GM23338 (cell line): ENCODE measurements at regions not wholly inside any gene's neighbourhood (a gene's known extent, or its start where the extent isn't known, plus 50 kb on each side); places are given as distances from the start of the nearest gene placed in this dataset.

Source experiments
- ATAC-seq: fragments of 200-7000 bp; cut with Tn5 transposase; 3 replicates; pipeline ENCODE4 v1.9.1; 2020
- DNase-seq: peaks from one replicate; pipeline ENCODE4 v3.0.0-alpha.2; 2015; ENCODE audit warnings: low spot score
- H2AFZ ChIP-seq: fragments of 200-600 bp; sonication (generic); 2 replicates; pipeline ENCODE4 v1.8.0; 2016; ENCODE audit warnings: antibody characterized with exemption, mild to moderate bottlenecking, moderate library complexity
- H3F3A ChIP-seq: fragments of 200-600 bp; sonication (generic); replicated peaks from 2 replicates; pipeline ENCODE4 v1.8.0; 2017; ENCODE audit warnings: antibody characterized with exemption, mixed run types, low read depth
- H3K27ac ChIP-seq: fragments of 200-600 bp; sonication (generic); 2 replicates; pipeline ENCODE4 v1.6.1; 2016; ENCODE audit warnings: low read depth
- H3K27me3 ChIP-seq: fragments of 200-600 bp; sonication (generic); 2 replicates; pipeline ENCODE4 v1.8.0; 2016; ENCODE audit warnings: mild to moderate bottlenecking, mixed run types, moderate library complexity; ENCODE audit not compliant: insufficient read depth
- H3K36me3 ChIP-seq: fragments of 200-600 bp; sonication (generic); 2 replicates; pipeline ENCODE4 v1.8.0; 2016; ENCODE audit warnings: mild to moderate bottlenecking; ENCODE audit not compliant: insufficient read depth
- H3K4me1 ChIP-seq: fragments of 200-600 bp; sonication (generic); 2 replicates; pipeline ENCODE4 v1.8.0; 2016; ENCODE audit warnings: mild to moderate bottlenecking, moderate library complexity; ENCODE audit not compliant: insufficient read depth
- H3K4me2 ChIP-seq: fragments of 200-600 bp; sonication (generic); 2 replicates; pipeline ENCODE4 v1.7.1; 2017; ENCODE audit warnings: mixed run types
- H3K4me3 ChIP-seq: fragments of 200-600 bp; sonication (generic); 2 replicates; pipeline ENCODE4 v1.6.1; 2016; ENCODE audit warnings: mixed run types
- H3K79me2 ChIP-seq: fragments of 200-600 bp; sonication (generic); replicated peaks from 2 replicates; pipeline ENCODE4 v1.8.0; 2017; ENCODE audit warnings: mild to moderate bottlenecking; ENCODE audit not compliant: insufficient read depth
- H3K9me2 ChIP-seq: fragments of 200-600 bp; sonication (generic); 2 replicates; pipeline ENCODE4 v1.8.0; 2017; ENCODE audit not compliant: insufficient read depth
- H4K20me1 ChIP-seq: fragments of 200-600 bp; sonication (generic); replicated peaks from 2 replicates; pipeline ENCODE4 v1.8.0; 2017; ENCODE audit warnings: mild to moderate bottlenecking; ENCODE audit not compliant: insufficient read depth
- H3K27ac Mint-ChIP-seq: 2 replicates; pipeline ENCODE4 v1.8.0; 2020; ENCODE audit warnings: inconsistent platforms, mild to moderate bottlenecking, moderate library complexity, mixed read lengths
- H3K27me3 Mint-ChIP-seq: 3 replicates; pipeline ENCODE4 v1.8.0; 2022; ENCODE audit warnings: low read depth, mild to moderate bottlenecking, moderate library complexity, mixed read lengths, inconsistent platforms; ENCODE audit not compliant: insufficient read depth, poor library complexity
- H3K36me3 Mint-ChIP-seq: 3 replicates; pipeline ENCODE4 v1.8.0; 2021; ENCODE audit warnings: low read depth, mild to moderate bottlenecking, inconsistent platforms, moderate library complexity, mixed read lengths
- H3K4me1 Mint-ChIP-seq: 3 replicates; pipeline ENCODE4 v1.8.0; 2020; ENCODE audit warnings: mild to moderate bottlenecking, inconsistent platforms, mixed read lengths
- H3K4me3 Mint-ChIP-seq: 3 replicates; pipeline ENCODE4 v1.8.0; 2021; ENCODE audit warnings: moderate library complexity, mild to moderate bottlenecking, inconsistent platforms, mixed read lengths
- H3K9me3 Mint-ChIP-seq: 3 replicates; pipeline ENCODE4 v1.8.0; 2020; ENCODE audit warnings: moderate library complexity, mild to moderate bottlenecking, inconsistent platforms, mixed read lengths
- EZH2 ChIP-seq: fragments of 200-600 bp; sonication (generic); IDR thresholded peaks from one replicate; pipeline ENCODE4 v1.8.0; 2017; ENCODE audit warnings: antibody characterized with exemption, mild to moderate bottlenecking, low read depth; ENCODE audit not compliant: unreplicated experiment
- EZH2phosphoT487 ChIP-seq: fragments of 200-600 bp; sonication (generic); IDR thresholded peaks from one replicate; pipeline ENCODE4 v1.8.1; 2018; ENCODE audit warnings: antibody characterized with exemption; ENCODE audit not compliant: unreplicated experiment
- JUNB ChIP-seq: IDR thresholded peaks from one replicate; pipeline ENCODE4 v1.6.1; 2016; ENCODE audit warnings: antibody characterized with exemption; ENCODE audit not compliant: unreplicated experiment
- NANOG ChIP-seq: IDR thresholded peaks from 2 replicates; pipeline ENCODE4 v1.6.1; 2016; ENCODE audit warnings: antibody characterized with exemption, borderline replicate concordance
- POLR2AphosphoS5 ChIP-seq: IDR thresholded peaks from 2 replicates; pipeline ENCODE4 v1.6.1; 2016; ENCODE audit warnings: antibody characterized with exemption, low read depth
- ZNF331 ChIP-seq: fragments of 250-450 bp; sonication (Bioruptor Pico); IDR thresholded peaks from 2 replicates; pipeline ENCODE4 v1.5.0; 2020; ENCODE audit warnings: low read depth, mild to moderate bottlenecking, moderate library complexity
- TF ChIP-seq, protein P1 (sequence below): IDR thresholded peaks from one replicate; pipeline ENCODE4 v1.6.1; 2018; ENCODE audit warnings: antibody characterized with exemption; ENCODE audit not compliant: unreplicated experiment
- TF ChIP-seq, protein P2 (sequence below): IDR thresholded peaks from 2 replicates; pipeline ENCODE4 v1.6.1; 2016; ENCODE audit warnings: antibody characterized with exemption
- TF ChIP-seq, protein P3 (sequence below), 2 experiments: fragments of 200-600 bp in 1 of 2; sonication (generic) in 1 of 2; conservative IDR thresholded peaks; 2 replicates each; pipeline versions ENCODE4 v1.5.1 to v1.6.1; 2016 to 2017; ENCODE audit warnings: antibody characterized with exemption in 2 of 2, low read depth in 2 of 2, mild to moderate bottlenecking in 2 of 2, moderate library complexity in 1 of 2
- TF ChIP-seq, protein P4 (sequence below): fragments of 250-450 bp; sonication (Bioruptor Pico); IDR thresholded peaks from 2 replicates; pipeline ENCODE4 v1.5.0; 2020; ENCODE audit warnings: mild to moderate bottlenecking, moderate library complexity

DNA sequence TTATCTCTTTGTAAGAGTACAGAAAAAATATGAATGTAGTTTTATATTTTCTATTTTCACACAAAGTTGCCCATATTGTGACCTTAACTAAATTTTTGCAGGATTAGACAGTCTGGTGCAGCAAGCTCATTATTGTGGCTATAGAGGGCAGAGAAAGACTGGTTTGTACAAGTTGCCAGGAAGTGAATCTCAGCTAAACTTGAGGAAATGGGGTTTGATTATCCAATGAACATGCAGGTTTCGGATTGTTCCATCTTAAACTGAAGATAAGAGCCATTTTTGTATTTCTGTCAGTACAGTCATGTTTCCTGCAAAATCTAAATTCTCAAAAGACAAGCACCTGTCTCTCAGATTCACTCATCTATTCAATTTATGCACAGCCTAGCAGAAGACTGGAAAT lies 390.9 kb downstream of the MMUT start:
- Mint-ChIP-seq H3K27ac (no peak overlapping the region), H3K4me3 (no peak overlapping the region), H3K4me1 (no peaks in the 10 kb centered on the region), H3K36me3 (no peaks in the 10 kb centered on the region), H3K9me3 (no peaks in the 10 kb centered on the region), H3K27me3 (no peaks in the 10 kb centered on the region)
- Histone ChIP-seq H3F3A (no peaks in the 10 kb centered on the region), H3K27ac (no peak overlapping the region), H4K20me1 (no peaks in the 10 kb centered on the region), H3K27me3 (no peaks in the 10 kb centered on the region), H3K4me2 (no peak overlapping the region), H3K9me2 (peaks cover 5% of the 10 kb centered on the region), H2AFZ (no peak overlapping the region), H3K4me1 (no peaks in the 10 kb centered on the region), H3K4me3 (no peak overlapping the region), H3K79me2 (no peaks in the 10 kb centered on the region), H3K36me3 (no peaks in the 10 kb centered on the region)
- no peak for DNase-seq
- no peak for TF ChIP-seq ZNF331 (CRISPR knock-in tag)
- TF ChIP-seq EZH2, result no peak
- TF ChIP-seq, protein P1, sequence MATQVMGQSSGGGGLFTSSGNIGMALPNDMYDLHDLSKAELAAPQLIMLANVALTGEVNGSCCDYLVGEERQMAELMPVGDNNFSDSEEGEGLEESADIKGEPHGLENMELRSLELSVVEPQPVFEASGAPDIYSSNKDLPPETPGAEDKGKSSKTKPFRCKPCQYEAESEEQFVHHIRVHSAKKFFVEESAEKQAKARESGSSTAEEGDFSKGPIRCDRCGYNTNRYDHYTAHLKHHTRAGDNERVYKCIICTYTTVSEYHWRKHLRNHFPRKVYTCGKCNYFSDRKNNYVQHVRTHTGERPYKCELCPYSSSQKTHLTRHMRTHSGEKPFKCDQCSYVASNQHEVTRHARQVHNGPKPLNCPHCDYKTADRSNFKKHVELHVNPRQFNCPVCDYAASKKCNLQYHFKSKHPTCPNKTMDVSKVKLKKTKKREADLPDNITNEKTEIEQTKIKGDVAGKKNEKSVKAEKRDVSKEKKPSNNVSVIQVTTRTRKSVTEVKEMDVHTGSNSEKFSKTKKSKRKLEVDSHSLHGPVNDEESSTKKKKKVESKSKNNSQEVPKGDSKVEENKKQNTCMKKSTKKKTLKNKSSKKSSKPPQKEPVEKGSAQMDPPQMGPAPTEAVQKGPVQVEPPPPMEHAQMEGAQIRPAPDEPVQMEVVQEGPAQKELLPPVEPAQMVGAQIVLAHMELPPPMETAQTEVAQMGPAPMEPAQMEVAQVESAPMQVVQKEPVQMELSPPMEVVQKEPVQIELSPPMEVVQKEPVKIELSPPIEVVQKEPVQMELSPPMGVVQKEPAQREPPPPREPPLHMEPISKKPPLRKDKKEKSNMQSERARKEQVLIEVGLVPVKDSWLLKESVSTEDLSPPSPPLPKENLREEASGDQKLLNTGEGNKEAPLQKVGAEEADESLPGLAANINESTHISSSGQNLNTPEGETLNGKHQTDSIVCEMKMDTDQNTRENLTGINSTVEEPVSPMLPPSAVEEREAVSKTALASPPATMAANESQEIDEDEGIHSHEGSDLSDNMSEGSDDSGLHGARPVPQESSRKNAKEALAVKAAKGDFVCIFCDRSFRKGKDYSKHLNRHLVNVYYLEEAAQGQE, result no peak
- TF ChIP-seq, protein P2, sequence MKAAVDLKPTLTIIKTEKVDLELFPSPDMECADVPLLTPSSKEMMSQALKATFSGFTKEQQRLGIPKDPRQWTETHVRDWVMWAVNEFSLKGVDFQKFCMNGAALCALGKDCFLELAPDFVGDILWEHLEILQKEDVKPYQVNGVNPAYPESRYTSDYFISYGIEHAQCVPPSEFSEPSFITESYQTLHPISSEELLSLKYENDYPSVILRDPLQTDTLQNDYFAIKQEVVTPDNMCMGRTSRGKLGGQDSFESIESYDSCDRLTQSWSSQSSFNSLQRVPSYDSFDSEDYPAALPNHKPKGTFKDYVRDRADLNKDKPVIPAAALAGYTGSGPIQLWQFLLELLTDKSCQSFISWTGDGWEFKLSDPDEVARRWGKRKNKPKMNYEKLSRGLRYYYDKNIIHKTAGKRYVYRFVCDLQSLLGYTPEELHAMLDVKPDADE, result no peak
- TF ChIP-seq NANOG, result no peak
- TF ChIP-seq JUNB, result no peak
- TF ChIP-seq EZH2phosphoT487, result no peak
- TF ChIP-seq, protein P3, sequence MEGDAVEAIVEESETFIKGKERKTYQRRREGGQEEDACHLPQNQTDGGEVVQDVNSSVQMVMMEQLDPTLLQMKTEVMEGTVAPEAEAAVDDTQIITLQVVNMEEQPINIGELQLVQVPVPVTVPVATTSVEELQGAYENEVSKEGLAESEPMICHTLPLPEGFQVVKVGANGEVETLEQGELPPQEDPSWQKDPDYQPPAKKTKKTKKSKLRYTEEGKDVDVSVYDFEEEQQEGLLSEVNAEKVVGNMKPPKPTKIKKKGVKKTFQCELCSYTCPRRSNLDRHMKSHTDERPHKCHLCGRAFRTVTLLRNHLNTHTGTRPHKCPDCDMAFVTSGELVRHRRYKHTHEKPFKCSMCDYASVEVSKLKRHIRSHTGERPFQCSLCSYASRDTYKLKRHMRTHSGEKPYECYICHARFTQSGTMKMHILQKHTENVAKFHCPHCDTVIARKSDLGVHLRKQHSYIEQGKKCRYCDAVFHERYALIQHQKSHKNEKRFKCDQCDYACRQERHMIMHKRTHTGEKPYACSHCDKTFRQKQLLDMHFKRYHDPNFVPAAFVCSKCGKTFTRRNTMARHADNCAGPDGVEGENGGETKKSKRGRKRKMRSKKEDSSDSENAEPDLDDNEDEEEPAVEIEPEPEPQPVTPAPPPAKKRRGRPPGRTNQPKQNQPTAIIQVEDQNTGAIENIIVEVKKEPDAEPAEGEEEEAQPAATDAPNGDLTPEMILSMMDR (conservative IDR thresholded peaks at IDR 0.05; ENCODE audit: low read depth in 2 of 2), result no peak
- TF ChIP-seq, protein P4, sequence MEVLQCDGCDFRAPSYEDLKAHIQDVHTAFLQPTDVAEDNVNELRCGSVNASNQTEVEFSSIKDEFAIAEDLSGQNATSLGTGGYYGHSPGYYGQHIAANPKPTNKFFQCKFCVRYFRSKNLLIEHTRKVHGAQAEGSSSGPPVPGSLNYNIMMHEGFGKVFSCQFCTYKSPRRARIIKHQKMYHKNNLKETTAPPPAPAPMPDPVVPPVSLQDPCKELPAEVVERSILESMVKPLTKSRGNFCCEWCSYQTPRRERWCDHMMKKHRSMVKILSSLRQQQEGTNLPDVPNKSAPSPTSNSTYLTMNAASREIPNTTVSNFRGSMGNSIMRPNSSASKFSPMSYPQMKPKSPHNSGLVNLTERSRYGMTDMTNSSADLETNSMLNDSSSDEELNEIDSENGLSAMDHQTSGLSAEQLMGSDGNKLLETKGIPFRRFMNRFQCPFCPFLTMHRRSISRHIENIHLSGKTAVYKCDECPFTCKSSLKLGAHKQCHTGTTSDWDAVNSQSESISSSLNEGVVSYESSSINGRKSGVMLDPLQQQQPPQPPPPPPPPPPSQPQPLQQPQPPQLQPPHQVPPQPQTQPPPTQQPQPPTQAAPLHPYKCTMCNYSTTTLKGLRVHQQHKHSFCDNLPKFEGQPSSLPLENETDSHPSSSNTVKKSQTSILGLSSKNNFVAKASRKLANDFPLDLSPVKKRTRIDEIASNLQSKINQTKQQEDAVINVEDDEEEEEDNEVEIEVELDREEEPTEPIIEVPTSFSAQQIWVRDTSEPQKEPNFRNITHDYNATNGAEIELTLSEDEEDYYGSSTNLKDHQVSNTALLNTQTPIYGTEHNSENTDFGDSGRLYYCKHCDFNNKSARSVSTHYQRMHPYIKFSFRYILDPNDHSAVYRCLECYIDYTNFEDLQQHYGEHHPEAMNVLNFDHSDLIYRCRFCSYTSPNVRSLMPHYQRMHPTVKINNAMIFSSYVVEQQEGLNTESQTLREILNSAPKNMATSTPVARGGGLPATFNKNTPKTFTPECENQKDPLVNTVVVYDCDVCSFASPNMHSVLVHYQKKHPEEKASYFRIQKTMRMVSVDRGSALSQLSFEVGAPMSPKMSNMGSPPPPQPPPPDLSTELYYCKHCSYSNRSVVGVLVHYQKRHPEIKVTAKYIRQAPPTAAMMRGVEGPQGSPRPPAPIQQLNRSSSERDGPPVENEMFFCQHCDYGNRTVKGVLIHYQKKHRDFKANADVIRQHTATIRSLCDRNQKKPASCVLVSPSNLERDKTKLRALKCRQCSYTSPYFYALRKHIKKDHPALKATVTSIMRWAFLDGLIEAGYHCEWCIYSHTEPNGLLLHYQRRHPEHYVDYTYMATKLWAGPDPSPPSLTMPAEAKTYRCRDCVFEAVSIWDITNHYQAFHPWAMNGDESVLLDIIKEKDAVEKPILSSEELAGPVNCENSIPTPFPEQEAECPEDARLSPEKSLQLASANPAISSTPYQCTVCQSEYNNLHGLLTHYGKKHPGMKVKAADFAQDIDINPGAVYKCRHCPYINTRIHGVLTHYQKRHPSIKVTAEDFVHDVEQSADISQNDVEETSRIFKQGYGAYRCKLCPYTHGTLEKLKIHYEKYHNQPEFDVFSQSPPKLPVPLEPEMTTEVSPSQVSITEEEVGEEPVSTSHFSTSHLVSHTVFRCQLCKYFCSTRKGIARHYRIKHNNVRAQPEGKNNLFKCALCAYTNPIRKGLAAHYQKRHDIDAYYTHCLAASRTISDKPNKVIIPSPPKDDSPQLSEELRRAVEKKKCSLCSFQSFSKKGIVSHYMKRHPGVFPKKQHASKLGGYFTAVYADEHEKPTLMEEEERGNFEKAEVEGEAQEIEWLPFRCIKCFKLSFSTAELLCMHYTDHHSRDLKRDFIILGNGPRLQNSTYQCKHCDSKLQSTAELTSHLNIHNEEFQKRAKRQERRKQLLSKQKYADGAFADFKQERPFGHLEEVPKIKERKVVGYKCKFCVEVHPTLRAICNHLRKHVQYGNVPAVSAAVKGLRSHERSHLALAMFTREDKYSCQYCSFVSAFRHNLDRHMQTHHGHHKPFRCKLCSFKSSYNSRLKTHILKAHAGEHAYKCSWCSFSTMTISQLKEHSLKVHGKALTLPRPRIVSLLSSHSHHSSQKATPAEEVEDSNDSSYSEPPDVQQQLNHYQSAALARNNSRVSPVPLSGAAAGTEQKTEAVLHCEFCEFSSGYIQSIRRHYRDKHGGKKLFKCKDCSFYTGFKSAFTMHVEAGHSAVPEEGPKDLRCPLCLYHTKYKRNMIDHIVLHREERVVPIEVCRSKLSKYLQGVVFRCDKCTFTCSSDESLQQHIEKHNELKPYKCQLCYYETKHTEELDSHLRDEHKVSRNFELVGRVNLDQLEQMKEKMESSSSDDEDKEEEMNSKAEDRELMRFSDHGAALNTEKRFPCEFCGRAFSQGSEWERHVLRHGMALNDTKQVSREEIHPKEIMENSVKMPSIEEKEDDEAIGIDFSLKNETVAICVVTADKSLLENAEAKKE, result no peak
- no peak for TF ChIP-seq POLR2AphosphoS5
- ATAC-seq, result no peak
